Liver (tissue), 8 donors: ENCODE measurements at regions not wholly inside any gene's neighbourhood (a gene's known extent, or its start where the extent isn't known, plus 50 kb on each side); places are given as distances from the start of the nearest gene placed in this dataset.

Source experiments
- DNase-seq: peaks from one replicate; pipeline ENCODE4 v3.0.0-alpha.2; 2017; ENCODE audit warnings: low spot score
- H3K27ac ChIP-seq, 2 donors: one replicate each; pipeline ENCODE4 v1.7.0; 2013; ENCODE audit warnings: inconsistent platforms in 2 of 2, low read length in 2 of 2, control low read depth in 1 of 2, low read depth in 1 of 2, mild to moderate bottlenecking in 1 of 2
- H3K27me3 ChIP-seq, 4 donors: one replicate each; pipeline versions ENCODE4 v1.6.1 to v1.7.0; 2013; ENCODE audit warnings: low read length in 3 of 4, inconsistent platforms in 1 of 4, mild to moderate bottlenecking in 1 of 4, moderate library complexity in 1 of 4; ENCODE audit not compliant: control insufficient read depth in 4 of 4, insufficient read depth in 4 of 4
- H3K36me3 ChIP-seq, 4 donors: one replicate each; pipeline versions ENCODE4 v1.6.1 to v1.7.0; 2013; ENCODE audit warnings: low read length in 3 of 4, mild to moderate bottlenecking in 3 of 4, low read depth in 1 of 4, moderate library complexity in 1 of 4; ENCODE audit not compliant: control insufficient read depth in 4 of 4, insufficient read depth in 3 of 4
- H3K4me1 ChIP-seq, 4 donors: one replicate each; pipeline versions ENCODE4 v1.6.1 to v1.7.0; 2013; ENCODE audit warnings: low read length in 3 of 4, mild to moderate bottlenecking in 3 of 4, moderate library complexity in 1 of 4; ENCODE audit not compliant: control insufficient read depth in 4 of 4, insufficient read depth in 4 of 4
- H3K4me3 ChIP-seq, 3 donors: one replicate each; pipeline versions ENCODE4 v1.6.1 to v1.7.0; 2013; ENCODE audit warnings: low read length in 3 of 3, control low read depth in 1 of 3, low read depth in 1 of 3, mild to moderate bottlenecking in 1 of 3
- H3K9ac ChIP-seq, 2 donors: one replicate each; pipeline ENCODE4 v1.7.0; 2013; ENCODE audit warnings: low read length in 2 of 2, mild to moderate bottlenecking in 2 of 2, moderate library complexity in 2 of 2, control low read depth in 1 of 2, low read depth in 1 of 2
- H3K9me3 ChIP-seq, 4 donors: one replicate each; pipeline versions ENCODE4 v1.6.1 to v1.7.0; 2013; ENCODE audit warnings: low read length in 3 of 4; ENCODE audit not compliant: control insufficient read depth in 4 of 4
- EGR1 ChIP-seq, 2 donors: IDR thresholded peaks; 2 replicates each; pipeline ENCODE4 v1.6.1; 2016 to 2018; ENCODE audit warnings: antibody characterized with exemption in 2 of 2, low read depth in 2 of 2
- FOXA1 ChIP-seq: IDR thresholded peaks from 2 replicates; pipeline ENCODE4 v1.6.1; 2016; ENCODE audit warnings: antibody characterized with exemption
- GABPA ChIP-seq, 2 donors: IDR thresholded peaks in 1 of 2; conservative IDR thresholded peaks in 1 of 2; 2 replicates each; pipeline ENCODE4 v1.6.1; 2016; ENCODE audit warnings: antibody characterized with exemption in 2 of 2, mild to moderate bottlenecking in 1 of 2, moderate library complexity in 1 of 2
- HNF4A ChIP-seq, 2 donors: conservative IDR thresholded peaks; 2 replicates each; pipeline ENCODE4 v1.6.1; 2016; ENCODE audit warnings: antibody characterized with exemption in 2 of 2, mild to moderate bottlenecking in 2 of 2
- HNF4G ChIP-seq: IDR thresholded peaks from 2 replicates; pipeline ENCODE4 v1.6.1; 2016; ENCODE audit warnings: antibody characterized with exemption
- JUND ChIP-seq, 2 donors: IDR thresholded peaks; 2 replicates each; pipeline ENCODE4 v1.6.1; 2016; ENCODE audit warnings: antibody characterized with exemption in 2 of 2
- MAX ChIP-seq: IDR thresholded peaks from 2 replicates; pipeline ENCODE4 v1.6.1; 2016; ENCODE audit warnings: antibody characterized with exemption
- NR2F2 ChIP-seq: IDR thresholded peaks from 2 replicates; pipeline ENCODE4 v1.6.1; 2016; ENCODE audit warnings: antibody characterized with exemption
- RXRA ChIP-seq, 2 donors: IDR thresholded peaks; 2 replicates each; pipeline ENCODE4 v1.6.1; 2017 to 2018; ENCODE audit warnings: antibody characterized with exemption in 2 of 2, mild to moderate bottlenecking in 1 of 2
- SP1 ChIP-seq: IDR thresholded peaks from 2 replicates; pipeline ENCODE4 v1.6.1; 2018; ENCODE audit warnings: antibody characterized with exemption, mild to moderate bottlenecking
- TAF1 ChIP-seq: conservative IDR thresholded peaks from 2 replicates; pipeline ENCODE4 v1.6.1; 2016; ENCODE audit warnings: antibody characterized with exemption, mild to moderate bottlenecking
- YY1 ChIP-seq: IDR thresholded peaks from 2 replicates; pipeline ENCODE4 v1.6.1; 2016; ENCODE audit warnings: antibody characterized with exemption, mild to moderate bottlenecking
- WGBS: extraction: QIAGEN DNeasy Blood & Tissue Kit; methylation state at CpG from one replicate; pipeline ENCODE4 v1.1.7; 2013; 5-methylcytosine and 5-hydroxymethylcytosine counted together
- TF ChIP-seq, protein P1 (sequence below): IDR thresholded peaks from 2 replicates; pipeline ENCODE4 v1.6.1; 2016; ENCODE audit warnings: antibody characterized with exemption, mild to moderate bottlenecking
- TF ChIP-seq, protein P2 (sequence below): IDR thresholded peaks from 2 replicates; pipeline ENCODE4 v1.6.1; 2016; ENCODE audit warnings: antibody characterized with exemption
- TF ChIP-seq, protein P3 (sequence below): fragments of 150-350 bp; IDR thresholded peaks from 2 replicates; pipeline ENCODE4 v1.5.1; 2017; ENCODE audit warnings: improper control_type of control experiment, low read depth, low read length; ENCODE audit not compliant: missing input control
- TF ChIP-seq, protein P4 (sequence below): IDR thresholded peaks from 2 replicates; pipeline ENCODE4 v1.6.1; 2016; ENCODE audit warnings: antibody characterized with exemption
- donor health status: healthy.
- donor health status: healthy.
- donor health status: healthy.
- donor health status: healthy.
- donor health status: healthy.

- no peaks in the 10 kb centered on the region for H3K36me3 ChIP-seq
- no peaks in the 10 kb centered on the region for H3K27me3 ChIP-seq
- no peak overlapping the region for H3K4me3 ChIP-seq
- H3K9me3 ChIP-seq: no peaks in the 10 kb centered on the region
- 84% methylated on average over 2 of the region's 2 CpGs for WGBS
- no peaks in the 10 kb centered on the region for H3K4me1 ChIP-seq
- H3K9ac ChIP-seq: no peak overlapping the region
- DNase-seq: no peak
- TF ChIP-seq, protein P1, sequence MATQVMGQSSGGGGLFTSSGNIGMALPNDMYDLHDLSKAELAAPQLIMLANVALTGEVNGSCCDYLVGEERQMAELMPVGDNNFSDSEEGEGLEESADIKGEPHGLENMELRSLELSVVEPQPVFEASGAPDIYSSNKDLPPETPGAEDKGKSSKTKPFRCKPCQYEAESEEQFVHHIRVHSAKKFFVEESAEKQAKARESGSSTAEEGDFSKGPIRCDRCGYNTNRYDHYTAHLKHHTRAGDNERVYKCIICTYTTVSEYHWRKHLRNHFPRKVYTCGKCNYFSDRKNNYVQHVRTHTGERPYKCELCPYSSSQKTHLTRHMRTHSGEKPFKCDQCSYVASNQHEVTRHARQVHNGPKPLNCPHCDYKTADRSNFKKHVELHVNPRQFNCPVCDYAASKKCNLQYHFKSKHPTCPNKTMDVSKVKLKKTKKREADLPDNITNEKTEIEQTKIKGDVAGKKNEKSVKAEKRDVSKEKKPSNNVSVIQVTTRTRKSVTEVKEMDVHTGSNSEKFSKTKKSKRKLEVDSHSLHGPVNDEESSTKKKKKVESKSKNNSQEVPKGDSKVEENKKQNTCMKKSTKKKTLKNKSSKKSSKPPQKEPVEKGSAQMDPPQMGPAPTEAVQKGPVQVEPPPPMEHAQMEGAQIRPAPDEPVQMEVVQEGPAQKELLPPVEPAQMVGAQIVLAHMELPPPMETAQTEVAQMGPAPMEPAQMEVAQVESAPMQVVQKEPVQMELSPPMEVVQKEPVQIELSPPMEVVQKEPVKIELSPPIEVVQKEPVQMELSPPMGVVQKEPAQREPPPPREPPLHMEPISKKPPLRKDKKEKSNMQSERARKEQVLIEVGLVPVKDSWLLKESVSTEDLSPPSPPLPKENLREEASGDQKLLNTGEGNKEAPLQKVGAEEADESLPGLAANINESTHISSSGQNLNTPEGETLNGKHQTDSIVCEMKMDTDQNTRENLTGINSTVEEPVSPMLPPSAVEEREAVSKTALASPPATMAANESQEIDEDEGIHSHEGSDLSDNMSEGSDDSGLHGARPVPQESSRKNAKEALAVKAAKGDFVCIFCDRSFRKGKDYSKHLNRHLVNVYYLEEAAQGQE: no peak
- TF ChIP-seq EGR1 (IDR thresholded peaks at IDR 0.05; ENCODE audit: low read depth in 2 of 2) (no peak), FOXA1 (no peak), JUND (IDR thresholded peaks at IDR 0.05) (no peak), RXRA (IDR thresholded peaks at IDR 0.05) (no peak), MAX (no peak), SP1 (no peak), YY1 (no peak), TAF1 (no peak), HNF4G (no peak), NR2F2 (no peak)
- TF ChIP-seq, protein P2, sequence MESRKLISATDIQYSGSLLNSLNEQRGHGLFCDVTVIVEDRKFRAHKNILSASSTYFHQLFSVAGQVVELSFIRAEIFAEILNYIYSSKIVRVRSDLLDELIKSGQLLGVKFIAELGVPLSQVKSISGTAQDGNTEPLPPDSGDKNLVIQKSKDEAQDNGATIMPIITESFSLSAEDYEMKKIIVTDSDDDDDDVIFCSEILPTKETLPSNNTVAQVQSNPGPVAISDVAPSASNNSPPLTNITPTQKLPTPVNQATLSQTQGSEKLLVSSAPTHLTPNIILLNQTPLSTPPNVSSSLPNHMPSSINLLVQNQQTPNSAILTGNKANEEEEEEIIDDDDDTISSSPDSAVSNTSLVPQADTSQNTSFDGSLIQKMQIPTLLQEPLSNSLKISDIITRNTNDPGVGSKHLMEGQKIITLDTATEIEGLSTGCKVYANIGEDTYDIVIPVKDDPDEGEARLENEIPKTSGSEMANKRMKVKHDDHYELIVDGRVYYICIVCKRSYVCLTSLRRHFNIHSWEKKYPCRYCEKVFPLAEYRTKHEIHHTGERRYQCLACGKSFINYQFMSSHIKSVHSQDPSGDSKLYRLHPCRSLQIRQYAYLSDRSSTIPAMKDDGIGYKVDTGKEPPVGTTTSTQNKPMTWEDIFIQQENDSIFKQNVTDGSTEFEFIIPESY: no peak
- TF ChIP-seq, protein P3, sequence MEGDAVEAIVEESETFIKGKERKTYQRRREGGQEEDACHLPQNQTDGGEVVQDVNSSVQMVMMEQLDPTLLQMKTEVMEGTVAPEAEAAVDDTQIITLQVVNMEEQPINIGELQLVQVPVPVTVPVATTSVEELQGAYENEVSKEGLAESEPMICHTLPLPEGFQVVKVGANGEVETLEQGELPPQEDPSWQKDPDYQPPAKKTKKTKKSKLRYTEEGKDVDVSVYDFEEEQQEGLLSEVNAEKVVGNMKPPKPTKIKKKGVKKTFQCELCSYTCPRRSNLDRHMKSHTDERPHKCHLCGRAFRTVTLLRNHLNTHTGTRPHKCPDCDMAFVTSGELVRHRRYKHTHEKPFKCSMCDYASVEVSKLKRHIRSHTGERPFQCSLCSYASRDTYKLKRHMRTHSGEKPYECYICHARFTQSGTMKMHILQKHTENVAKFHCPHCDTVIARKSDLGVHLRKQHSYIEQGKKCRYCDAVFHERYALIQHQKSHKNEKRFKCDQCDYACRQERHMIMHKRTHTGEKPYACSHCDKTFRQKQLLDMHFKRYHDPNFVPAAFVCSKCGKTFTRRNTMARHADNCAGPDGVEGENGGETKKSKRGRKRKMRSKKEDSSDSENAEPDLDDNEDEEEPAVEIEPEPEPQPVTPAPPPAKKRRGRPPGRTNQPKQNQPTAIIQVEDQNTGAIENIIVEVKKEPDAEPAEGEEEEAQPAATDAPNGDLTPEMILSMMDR: no peak
- H3K27ac ChIP-seq: no peak overlapping the region
These were observed 121.0 kb upstream of the ZMIZ1 start for GRCh38 chr10:78947733-78948132.

- H3K36me3 ChIP-seq: no peaks in the 10 kb centered on the region
- WGBS: 85% methylated on average over 6 of the region's 6 CpGs
- H3K9ac ChIP-seq: no peak overlapping the region
- no peaks in the 10 kb centered on the region for H3K4me1 ChIP-seq
- DNase-seq: no peak
- no peaks in the 10 kb centered on the region for H3K27me3 ChIP-seq
- H3K27ac ChIP-seq: no peak overlapping the region
- no peaks in the 10 kb centered on the region for H3K9me3 ChIP-seq
- H3K4me3 ChIP-seq: no peak overlapping the region
- TF ChIP-seq YY1: no peak
- TF ChIP-seq EGR1 (IDR thresholded peaks at IDR 0.05; ENCODE audit: low read depth in 2 of 2): no peak
- TF ChIP-seq, protein P2: no peak
- TF ChIP-seq, protein P1: no peak
- TF ChIP-seq HNF4A (conservative IDR thresholded peaks at IDR 0.05): no peak
- TF ChIP-seq JUND (IDR thresholded peaks at IDR 0.05): no peak
- TF ChIP-seq TAF1: no peak
- no peak for TF ChIP-seq NR2F2
- no peak for TF ChIP-seq SP1
- TF ChIP-seq, protein P4, sequence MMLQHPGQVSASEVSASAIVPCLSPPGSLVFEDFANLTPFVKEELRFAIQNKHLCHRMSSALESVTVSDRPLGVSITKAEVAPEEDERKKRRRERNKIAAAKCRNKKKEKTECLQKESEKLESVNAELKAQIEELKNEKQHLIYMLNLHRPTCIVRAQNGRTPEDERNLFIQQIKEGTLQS: no peak
- no peak for TF ChIP-seq GABPA (IDR thresholded peaks at IDR 0.05 in 1 of 2, conservative IDR thresholded peaks at IDR 0.05 in 1 of 2)
- TF ChIP-seq MAX: no peak
- TF ChIP-seq RXRA (IDR thresholded peaks at IDR 0.05): no peak
These were observed 120.1 kb upstream of the ZMIZ1 start for GRCh38 chr10:78948621-78949030.
